ENCODE measurements at regions not wholly inside any gene's neighbourhood (a gene's known extent, or its start where the extent isn't known, plus 50 kb on each side); places are given as distances from the start of the nearest gene placed in this dataset.

- TF ChIP-seq, protein P1, sequence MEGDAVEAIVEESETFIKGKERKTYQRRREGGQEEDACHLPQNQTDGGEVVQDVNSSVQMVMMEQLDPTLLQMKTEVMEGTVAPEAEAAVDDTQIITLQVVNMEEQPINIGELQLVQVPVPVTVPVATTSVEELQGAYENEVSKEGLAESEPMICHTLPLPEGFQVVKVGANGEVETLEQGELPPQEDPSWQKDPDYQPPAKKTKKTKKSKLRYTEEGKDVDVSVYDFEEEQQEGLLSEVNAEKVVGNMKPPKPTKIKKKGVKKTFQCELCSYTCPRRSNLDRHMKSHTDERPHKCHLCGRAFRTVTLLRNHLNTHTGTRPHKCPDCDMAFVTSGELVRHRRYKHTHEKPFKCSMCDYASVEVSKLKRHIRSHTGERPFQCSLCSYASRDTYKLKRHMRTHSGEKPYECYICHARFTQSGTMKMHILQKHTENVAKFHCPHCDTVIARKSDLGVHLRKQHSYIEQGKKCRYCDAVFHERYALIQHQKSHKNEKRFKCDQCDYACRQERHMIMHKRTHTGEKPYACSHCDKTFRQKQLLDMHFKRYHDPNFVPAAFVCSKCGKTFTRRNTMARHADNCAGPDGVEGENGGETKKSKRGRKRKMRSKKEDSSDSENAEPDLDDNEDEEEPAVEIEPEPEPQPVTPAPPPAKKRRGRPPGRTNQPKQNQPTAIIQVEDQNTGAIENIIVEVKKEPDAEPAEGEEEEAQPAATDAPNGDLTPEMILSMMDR (IDR thresholded peaks at IDR 0.05; ENCODE audit: poor library complexity, severe bottlenecking) = no peak
- TF ChIP-seq POLR2AphosphoS5 (IDR thresholded peaks at IDR 0.05) (no peak), EZH2 (IDR thresholded peaks at IDR 0.05; ENCODE audit: borderline replicate concordance, insufficient read depth, low read length, poor library complexity, severe bottlenecking) (no peak)
Measured at GRCh38 chr14:89625731-89626232, 208.7 kb upstream of the FOXN3 start.

Measured in neural cell (in vitro differentiated cells).